NCI-H82 (cell line): ENCODE measurements at regions not wholly inside any gene's neighbourhood (a gene's known extent, or its start where the extent isn't known, plus 50 kb on each side); places are given as distances from the start of the nearest gene placed in this dataset.
A peak's percentile ranks its signal among the peaks of the same experiment; 100 is the strongest.

Experiments
- DNase-seq: peaks from one replicate; lab custom pipeline; 2025; lab: John Stamatoyannopoulos, UW

- no peak for DNase-seq
These were observed 235.1 kb upstream of the RBFOX1 start for GRCh38 chr16:7097518-7097917.

- DNase-seq = no peak
These were observed 239.1 kb upstream of the RBFOX1 start for GRCh38 chr16:7093511-7093910.

GRCh38 chr16:7090628-7091115 lies 242.0 kb upstream of the RBFOX1 start:
- peak; percentile 8 for DNase-seq

DNA sequence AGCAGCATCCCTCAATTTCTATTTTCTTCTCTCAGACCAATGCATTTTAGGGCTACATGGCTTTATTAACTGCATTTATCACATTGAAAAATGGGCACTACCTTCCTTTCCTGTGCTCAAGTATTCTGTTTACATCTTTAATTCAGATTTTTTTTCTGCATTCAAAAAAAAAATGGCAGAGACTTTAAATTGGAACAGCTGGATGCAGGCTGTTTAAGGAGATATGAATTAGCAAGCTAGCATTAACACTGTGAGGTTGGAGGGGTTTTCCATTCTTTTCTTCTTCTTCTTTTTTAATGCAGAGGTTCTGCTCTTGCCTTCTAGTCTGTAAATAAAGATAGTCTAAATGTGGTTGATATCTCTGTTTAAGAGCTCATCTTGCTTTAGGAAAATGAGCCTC lies 242.9 kb upstream of the RBFOX1 start:
- DNase-seq = no peak

DNA sequence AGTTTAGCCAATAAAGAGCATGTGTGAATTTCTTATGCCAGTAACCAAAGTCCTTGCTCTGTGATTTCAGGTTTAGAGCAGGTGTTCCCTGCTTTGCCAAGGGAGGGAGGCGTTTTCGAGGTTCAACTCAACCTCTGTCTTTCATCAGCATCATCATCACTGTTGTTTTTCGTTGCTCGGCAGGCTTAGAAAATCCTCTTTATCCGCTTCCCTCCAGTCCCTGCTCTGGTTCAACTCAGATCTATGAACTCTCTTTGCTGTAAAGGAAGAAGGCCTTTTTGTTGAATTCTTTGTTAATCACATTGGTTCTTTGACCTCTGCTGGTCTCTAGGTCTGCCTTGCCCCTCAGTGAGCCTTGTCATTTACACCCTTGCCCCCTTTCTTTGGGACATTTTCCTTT lies 243.9 kb upstream of the RBFOX1 start:
- peak; percentile 79 for DNase-seq

- peak; percentile 94 for DNase-seq
These were observed 245.6 kb upstream of the RBFOX1 start for GRCh38 chr16:7086822-7087616.

- no peak for DNase-seq
These were observed 246.9 kb upstream of the RBFOX1 start for GRCh38 chr16:7085776-7086175.

DNA sequence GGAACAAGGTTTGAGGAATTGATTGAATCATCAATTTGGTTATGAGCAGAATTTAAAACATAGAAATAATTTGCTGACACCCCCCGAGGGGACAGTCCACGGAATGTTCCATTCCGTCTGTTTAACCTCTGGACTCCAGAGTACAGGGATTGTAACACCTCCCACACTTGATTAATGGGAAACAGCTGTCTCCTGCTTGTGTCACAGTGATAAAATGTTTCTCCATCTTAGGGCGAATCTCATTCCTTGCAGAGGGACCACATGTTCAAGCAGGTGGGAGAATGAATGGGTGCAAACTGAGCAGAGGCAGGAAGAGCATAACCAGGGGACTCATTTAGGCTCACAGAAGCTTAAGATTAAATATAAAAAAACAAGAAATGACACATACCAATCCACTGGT lies 249.5 kb upstream of the RBFOX1 start:
- DNase-seq = peak; percentile 34

DNA sequence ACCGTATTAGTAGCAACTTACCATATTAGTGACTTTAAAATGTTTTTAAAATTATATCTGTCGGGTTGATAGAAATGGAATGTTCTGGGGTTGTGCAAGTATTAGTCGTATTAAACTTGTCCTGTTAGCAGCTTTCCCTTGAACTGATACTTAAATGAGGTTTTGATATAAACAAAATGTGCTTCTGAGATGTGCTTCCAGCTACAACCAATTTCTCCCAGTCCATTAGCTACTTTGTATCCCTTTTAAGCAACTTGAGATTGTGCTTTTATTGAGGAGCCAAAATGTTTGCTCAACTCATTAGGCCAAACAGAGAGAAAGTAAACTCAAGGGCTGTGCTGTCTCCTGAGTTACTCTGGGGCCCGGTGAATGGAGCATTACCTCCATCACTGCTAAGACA lies 255.0 kb upstream of the RBFOX1 start:
- DNase-seq = no peak

DNA sequence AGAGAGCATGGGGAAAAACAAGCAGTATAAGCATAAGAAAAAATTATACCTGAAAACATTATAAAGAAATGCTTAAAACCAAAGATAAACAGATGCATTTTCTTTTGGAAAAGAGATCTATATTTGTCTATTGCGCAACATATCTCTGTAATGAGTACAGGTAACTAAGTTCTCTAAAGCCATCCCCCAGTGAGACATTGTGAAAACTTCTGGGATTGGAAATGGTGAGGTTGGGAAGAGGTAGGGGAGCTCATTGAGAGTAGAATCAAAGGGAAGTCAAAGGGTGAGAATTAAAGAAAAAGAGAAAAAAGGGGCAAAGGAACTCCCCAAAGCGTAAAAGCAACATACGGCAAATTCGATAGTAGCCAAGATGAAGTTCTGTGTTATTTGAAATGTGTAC lies 257.9 kb upstream of the RBFOX1 start:
- no peak for DNase-seq

DNA sequence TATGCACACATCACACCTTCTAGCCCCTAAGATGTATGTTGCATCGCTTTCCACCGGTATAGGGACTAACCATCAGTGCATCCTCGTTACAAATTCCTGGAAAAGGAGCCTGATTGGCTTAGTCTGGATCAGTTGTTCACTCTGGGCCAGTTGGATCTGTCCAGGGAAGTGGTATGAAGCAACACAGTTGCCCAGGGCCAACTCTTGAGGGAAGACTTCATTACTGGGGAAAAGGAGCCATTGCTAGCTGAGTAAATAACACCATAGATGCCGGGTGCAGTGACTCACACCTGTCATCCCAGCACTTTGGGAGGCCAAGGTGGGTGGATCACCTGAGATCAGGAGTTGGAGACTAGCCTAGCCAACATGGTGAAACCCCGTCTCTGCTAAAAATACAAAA lies 275.2 kb upstream of the RBFOX1 start:
- DNase-seq = no peak

- DNase-seq = peak; percentile 14
These were observed 277.2 kb upstream of the RBFOX1 start for GRCh38 chr16:7055443-7055842.

GRCh38 chr16:7051591-7052349 lies 280.9 kb upstream of the RBFOX1 start:
- no peak for DNase-seq

GRCh38 chr16:7044331-7044730 lies 288.3 kb upstream of the RBFOX1 start:
- no peak for DNase-seq

GRCh38 chr16:7038475-7038874 lies 294.2 kb upstream of the RBFOX1 start:
- DNase-seq = no peak

DNA sequence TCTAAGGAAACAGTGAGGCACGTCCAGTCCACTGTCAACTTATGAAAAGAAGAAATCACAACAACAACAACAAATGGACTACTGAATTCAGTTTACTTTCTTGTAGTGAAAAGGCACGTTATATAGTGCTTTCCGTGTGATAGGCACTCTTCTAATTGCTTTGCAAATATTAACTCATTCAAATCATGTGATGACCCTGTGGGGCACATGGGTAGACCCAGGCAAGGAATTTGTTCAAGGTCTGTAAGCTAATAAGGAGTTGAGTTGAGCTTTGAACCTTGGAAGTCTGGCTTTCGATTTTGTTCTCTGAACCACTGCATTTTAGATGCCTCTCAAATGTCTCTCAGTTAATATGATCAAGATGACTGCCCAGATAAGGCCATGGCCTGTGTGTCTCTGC lies 295.1 kb upstream of the RBFOX1 start:
- DNase-seq = no peak

DNA sequence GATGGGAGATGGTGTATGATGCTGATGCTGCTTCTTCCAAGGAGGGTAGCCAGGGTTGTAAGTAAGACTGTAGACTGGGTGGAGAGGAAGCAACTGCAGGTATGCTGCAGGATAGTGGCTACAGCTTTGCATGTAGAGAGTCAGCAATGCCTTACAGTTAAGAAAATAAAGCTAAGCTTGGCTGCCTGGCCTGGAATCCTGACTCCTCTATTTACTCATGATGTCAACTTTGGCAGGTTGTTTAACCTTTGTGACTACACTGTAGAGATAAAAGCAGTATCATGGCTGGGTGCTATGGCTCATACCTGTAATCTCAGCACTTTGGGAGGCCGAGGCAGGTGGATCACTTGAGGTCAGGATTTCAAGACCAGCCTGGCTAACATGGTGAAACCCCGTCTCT lies 301.6 kb upstream of the RBFOX1 start:
- DNase-seq = no peak

DNA sequence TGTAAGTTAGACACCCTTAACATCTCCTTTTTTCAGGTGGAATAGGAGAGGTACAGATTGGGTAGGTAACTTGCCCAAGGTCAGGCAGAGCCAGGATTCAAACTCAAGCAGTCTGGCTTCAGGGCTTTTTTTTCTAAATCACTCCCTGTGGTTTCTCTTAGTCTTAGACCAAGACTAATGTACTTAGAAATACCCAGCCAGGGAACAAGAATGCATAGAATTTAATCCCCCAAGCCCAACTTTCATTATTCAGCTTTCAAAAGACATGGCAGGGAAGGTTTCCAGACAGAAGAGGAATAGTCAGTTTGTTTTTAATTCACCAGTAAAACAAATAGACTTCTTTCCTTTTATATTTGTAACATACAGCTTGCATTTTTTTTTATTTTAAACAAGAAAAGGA lies 305.2 kb upstream of the RBFOX1 start:
- DNase-seq = peak; percentile 64

DNA sequence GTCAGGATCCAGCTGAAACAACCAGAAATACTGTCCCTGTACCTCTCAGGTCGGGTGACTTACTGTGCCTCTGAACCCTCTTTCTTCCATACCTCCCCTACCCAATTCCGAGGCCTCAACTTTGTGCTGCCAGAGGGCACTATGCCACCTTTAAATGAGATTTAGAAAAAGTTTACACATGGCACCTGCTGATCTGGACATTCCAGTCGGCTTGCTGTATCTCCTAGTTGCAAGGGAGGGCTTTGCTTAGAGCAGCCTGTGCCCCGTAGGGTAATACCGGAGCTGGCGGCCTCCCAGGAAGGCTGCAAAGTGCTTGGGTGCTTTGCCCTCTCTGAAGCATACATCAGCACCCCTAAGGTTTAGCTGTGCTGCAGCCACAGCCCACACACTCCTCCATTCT lies 306.0 kb upstream of the RBFOX1 start:
- no peak for DNase-seq

GRCh38 chr16:7025616-7026190 lies 306.9 kb upstream of the RBFOX1 start:
- peak; percentile 94 for DNase-seq

- no peak for DNase-seq
These were observed 310.9 kb upstream of the RBFOX1 start for GRCh38 chr16:7021653-7022275.

- DNase-seq = no peak
These were observed 315.5 kb upstream of the RBFOX1 start for GRCh38 chr16:7017006-7017662.
